ENCODE measurements at regions not wholly inside any gene's neighbourhood (a gene's known extent, or its start where the extent isn't known, plus 50 kb on each side); places are given as distances from the start of the nearest gene placed in this dataset.

GRCh38 chr22:48751539-48752437 lies 1075.9 kb downstream of the BRD1 start:
- H3K27ac Mint-ChIP-seq, result no peak overlapping the region
- DNase-seq (no peak), ATAC-seq (replicated peaks) (no peak)
- no peaks in the 10 kb centered on the region for H3K9me3 Mint-ChIP-seq
- H3K27me3 Mint-ChIP-seq, result peaks cover 6 to 18% of the 10 kb centered on the region in 2 donors
- no peaks in the 10 kb centered on the region for H3K4me1 Mint-ChIP-seq
- no peak overlapping the region for H3K4me3 Mint-ChIP-seq
- no peaks in the 10 kb centered on the region for H3K36me3 Mint-ChIP-seq

GRCh38 chr22:48750826-48751440 lies 1076.7 kb downstream of the BRD1 start:
- Mint-ChIP-seq H3K4me3 (no peak overlapping the region), H3K27me3 (peaks cover 0 to 9% of the 10 kb centered on the region in 2 donors)

DNA sequence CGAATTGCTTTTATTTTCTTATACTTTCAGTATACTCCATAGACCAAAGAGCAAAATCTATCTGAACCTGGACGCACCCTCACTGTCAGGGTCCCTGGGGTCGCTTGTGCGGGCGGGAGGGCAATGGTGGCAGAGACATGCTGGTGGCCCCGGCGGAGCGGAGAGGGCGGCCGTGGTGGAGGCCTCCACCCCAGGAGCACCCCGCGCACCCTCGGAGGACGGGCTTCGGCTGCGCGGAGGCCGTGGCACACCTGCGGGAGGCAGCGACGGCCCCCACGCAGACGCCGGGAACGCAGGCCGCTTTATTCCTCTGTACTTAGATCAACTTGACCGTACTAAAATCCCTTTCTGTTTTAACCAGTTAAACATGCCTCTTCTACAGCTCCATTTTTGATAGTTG lies 1077.4 kb downstream of the BRD1 start:
- ATAC-seq (replicated peaks), result no peak
- H3K36me3 Mint-ChIP-seq, result no peaks in the 10 kb centered on the region
- H3K27me3 Mint-ChIP-seq, result peaks cover 0 to 6% of the 10 kb centered on the region in 2 donors
- no peaks in the 10 kb centered on the region for H3K9me3 Mint-ChIP-seq
- no peak overlapping the region for H3K27ac Mint-ChIP-seq
- no peak for DNase-seq
- H3K4me3 Mint-ChIP-seq, result no peak overlapping the region
- H3K4me1 Mint-ChIP-seq, result no peaks in the 10 kb centered on the region

More at GRCh38 chr22:48750826-48751440, 1076.7 kb downstream of the BRD1 start:
- no peak overlapping the region for H3K27ac Mint-ChIP-seq
- no peaks in the 10 kb centered on the region for H3K9me3 Mint-ChIP-seq
- no peaks in the 10 kb centered on the region for H3K36me3 Mint-ChIP-seq
- ATAC-seq (replicated peaks), result no peak
- H3K4me1 Mint-ChIP-seq, result no peaks in the 10 kb centered on the region
- DNase-seq, result no peak

DNA sequence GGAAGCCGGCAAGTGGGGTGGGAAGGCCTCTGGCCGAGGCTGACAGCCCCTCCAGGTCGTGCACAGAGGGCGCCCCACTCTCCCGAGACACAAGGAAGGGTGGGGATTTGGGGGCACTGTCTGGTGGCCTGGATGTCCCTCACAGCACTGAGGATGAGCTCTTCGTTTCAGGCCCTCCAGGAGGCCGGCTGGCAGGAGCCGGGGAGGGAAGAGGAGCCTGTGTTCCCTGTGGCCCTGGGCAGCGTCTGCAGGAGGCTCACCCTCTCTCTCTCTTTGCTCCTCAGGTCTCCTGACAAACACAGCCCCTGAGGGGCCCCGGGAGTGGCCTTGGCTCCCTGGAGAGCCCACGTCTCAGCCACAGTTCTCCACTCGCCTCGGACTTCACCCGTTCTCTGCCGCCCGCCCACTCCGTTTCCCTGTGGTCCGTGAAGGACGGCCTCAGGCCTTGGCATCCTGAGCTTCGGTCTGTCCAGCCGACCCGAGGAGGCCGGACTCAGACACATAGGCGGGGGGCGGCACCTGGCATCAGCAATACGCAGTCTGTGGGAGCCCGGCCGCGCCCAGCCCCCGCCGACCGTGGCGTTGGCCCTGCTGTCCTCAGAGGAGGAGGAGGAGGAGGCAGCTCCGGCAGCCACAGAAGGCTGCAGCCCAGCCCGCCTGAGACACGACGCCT lies 1078.0 kb downstream of the BRD1 start:
- Mint-ChIP-seq H3K27me3 (peaks cover 0 to 6% of the 10 kb centered on the region in 2 donors), H3K36me3 (no peaks in the 10 kb centered on the region), H3K4me1 (no peaks in the 10 kb centered on the region), H3K4me3 (no peak overlapping the region), H3K27ac (no peak overlapping the region), H3K9me3 (no peaks in the 10 kb centered on the region)
- ATAC-seq (replicated peaks) (no peak), DNase-seq (no peak)

GRCh38 chr22:48748860-48749554 lies 1078.7 kb downstream of the BRD1 start:
- peaks cover 0 to 4% of the 10 kb centered on the region in 2 donors for H3K27me3 Mint-ChIP-seq
- ATAC-seq (replicated peaks) (no peak), DNase-seq (no peak)
- H3K4me1 Mint-ChIP-seq, result no peaks in the 10 kb centered on the region
- H3K27ac Mint-ChIP-seq, result no peak overlapping the region
- H3K9me3 Mint-ChIP-seq, result peaks cover 0 to 1% of the 10 kb centered on the region in 2 donors
- no peaks in the 10 kb centered on the region for H3K36me3 Mint-ChIP-seq
- H3K4me3 Mint-ChIP-seq, result no peak overlapping the region

- H3K27ac Mint-ChIP-seq, result peak overlapping the region; percentile 42
Observed at GRCh38 chr22:48748113-48748859, 1079.4 kb downstream of the BRD1 start.

DNA sequence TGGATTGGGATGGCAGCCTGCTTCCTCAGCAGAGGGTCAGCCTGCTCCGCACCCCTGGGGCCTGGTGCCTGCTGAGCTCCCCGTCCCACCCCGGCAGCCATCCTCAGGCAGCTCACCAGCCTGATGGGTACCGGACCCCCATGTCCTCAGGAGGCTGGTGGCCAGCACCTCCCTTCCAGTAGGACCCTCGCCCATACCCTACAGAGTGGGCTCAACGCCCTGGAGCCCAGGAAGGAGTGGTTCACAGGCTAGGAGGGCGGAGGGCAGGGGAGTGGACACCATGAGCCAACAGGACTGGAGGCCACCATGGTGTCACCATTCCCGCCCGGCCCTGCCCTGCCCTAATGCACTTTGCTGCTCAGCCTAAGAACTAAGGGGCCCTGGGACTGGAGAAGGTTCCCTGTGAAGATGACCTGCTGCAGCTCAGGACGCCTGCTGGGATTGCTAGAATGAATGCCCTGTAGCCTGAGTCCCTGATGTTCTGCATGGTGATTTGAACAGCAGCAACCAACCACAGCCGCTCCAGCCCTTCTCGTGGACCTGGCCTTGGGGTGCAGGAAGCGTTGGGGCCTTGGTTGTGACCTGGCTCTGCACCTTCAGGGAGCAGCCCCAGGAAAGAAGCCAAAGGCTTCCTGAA lies 1080.8 kb downstream of the BRD1 start:
- DNase-seq (no peak), ATAC-seq (replicated peaks) (no peak)
- Mint-ChIP-seq H3K4me3 (no peak overlapping the region), H3K27me3 (no peaks in the 10 kb centered on the region), H3K4me1 (no peaks in the 10 kb centered on the region), H3K9me3 (peaks cover 1 to 3% of the 10 kb centered on the region in 2 donors), H3K36me3 (no peaks in the 10 kb centered on the region), H3K27ac (no peak overlapping the region)

More at GRCh38 chr22:48748113-48748859, 1079.4 kb downstream of the BRD1 start:
- DNase-seq, result no peak
- Mint-ChIP-seq H3K9me3 (peaks cover 0 to 1% of the 10 kb centered on the region in 2 donors), H3K27me3 (no peaks in the 10 kb centered on the region), H3K4me3 (no peak overlapping the region), H3K36me3 (no peaks in the 10 kb centered on the region), H3K4me1 (no peaks in the 10 kb centered on the region)
- no peak for ATAC-seq (replicated peaks)

DNA sequence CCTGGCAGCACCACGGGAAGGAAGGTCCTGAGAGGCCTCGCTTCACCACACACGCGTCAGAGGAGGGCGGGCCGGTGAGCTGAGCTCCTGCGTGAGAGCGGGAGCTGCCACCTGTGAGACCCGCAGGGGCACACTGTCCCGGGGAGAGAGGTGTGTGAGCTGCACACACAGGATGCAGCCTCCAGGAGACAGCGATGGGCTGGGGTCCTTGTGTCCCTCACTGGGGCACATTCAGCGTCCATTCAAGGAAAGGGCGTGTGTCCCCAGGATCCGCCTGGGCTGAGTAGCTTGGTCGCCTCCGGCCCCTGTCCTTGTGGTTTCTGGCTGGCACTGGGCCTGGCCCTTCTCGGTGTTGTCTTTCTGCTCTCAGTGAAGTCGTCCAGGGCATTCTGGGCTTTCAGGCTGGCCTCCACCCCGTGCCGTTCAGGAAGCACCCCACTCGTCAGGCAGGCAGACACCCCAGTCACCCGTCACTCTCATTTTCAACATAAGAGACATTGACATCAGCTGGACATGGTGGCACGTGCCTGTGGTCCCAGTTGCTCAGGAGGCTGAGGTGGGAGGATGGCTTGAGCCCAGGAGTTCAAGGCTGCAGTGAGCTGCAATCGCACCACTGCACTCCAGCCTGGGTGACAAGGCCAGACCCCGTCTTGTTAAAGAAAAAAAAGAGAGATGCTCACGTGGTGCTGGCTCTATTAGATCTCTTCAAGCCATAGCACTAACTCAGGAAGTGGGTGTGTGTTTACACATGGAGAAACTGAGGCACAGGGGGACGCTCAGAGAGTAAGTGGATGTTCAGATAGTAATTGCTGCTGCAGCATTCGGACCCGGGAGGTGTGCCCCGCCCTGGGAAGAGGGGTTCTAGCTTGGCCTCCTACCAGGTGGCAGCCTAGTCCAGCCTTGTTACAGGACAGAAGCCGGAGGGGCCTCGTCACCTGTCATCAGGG lies 1081.6 kb downstream of the BRD1 start:
- no peak overlapping the region for H3K4me3 Mint-ChIP-seq
- H3K4me1 Mint-ChIP-seq, result no peaks in the 10 kb centered on the region
- no peaks in the 10 kb centered on the region for H3K27me3 Mint-ChIP-seq
- H3K36me3 Mint-ChIP-seq, result no peaks in the 10 kb centered on the region
- DNase-seq, result no peak
- ATAC-seq (replicated peaks), result no peak
- no peak overlapping the region for H3K27ac Mint-ChIP-seq
- H3K9me3 Mint-ChIP-seq, result peaks cover 1 to 3% of the 10 kb centered on the region in 2 donors

GRCh38 chr22:48744967-48745841 lies 1082.5 kb downstream of the BRD1 start:
- DNase-seq, result no peak
- Mint-ChIP-seq H3K36me3 (no peaks in the 10 kb centered on the region), H3K27me3 (no peaks in the 10 kb centered on the region), H3K4me1 (no peaks in the 10 kb centered on the region), H3K4me3 (no peak overlapping the region), H3K9me3 (peaks cover 1 to 3% of the 10 kb centered on the region in 2 donors), H3K27ac (no peak overlapping the region)
- no peak for ATAC-seq (replicated peaks)

DNA sequence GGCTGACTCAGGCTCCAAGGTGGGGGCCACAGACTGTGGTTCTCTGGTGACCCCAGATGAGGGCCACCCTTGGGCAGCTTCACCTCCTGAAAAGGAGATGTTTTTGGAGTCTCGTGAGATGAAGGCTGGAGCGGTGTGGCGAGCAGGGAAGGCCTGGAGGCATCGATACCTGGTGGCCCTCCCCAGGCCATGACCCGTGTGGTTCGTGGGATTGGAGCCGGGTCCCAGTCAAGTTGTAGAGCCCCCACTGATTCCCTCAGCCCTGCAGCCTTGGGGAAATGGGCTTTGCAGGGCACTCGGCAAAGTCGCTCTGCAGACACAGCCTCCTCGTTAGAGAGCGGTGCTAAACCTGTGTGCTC lies 1083.4 kb downstream of the BRD1 start:
- Mint-ChIP-seq H3K9me3 (peaks cover 3 to 5% of the 10 kb centered on the region in 2 donors), H3K27me3 (no peaks in the 10 kb centered on the region), H3K4me3 (no peak overlapping the region), H3K27ac (no peak overlapping the region), H3K36me3 (no peaks in the 10 kb centered on the region), H3K4me1 (no peaks in the 10 kb centered on the region)
- DNase-seq (no peak), ATAC-seq (replicated peaks) (no peak)

DNA sequence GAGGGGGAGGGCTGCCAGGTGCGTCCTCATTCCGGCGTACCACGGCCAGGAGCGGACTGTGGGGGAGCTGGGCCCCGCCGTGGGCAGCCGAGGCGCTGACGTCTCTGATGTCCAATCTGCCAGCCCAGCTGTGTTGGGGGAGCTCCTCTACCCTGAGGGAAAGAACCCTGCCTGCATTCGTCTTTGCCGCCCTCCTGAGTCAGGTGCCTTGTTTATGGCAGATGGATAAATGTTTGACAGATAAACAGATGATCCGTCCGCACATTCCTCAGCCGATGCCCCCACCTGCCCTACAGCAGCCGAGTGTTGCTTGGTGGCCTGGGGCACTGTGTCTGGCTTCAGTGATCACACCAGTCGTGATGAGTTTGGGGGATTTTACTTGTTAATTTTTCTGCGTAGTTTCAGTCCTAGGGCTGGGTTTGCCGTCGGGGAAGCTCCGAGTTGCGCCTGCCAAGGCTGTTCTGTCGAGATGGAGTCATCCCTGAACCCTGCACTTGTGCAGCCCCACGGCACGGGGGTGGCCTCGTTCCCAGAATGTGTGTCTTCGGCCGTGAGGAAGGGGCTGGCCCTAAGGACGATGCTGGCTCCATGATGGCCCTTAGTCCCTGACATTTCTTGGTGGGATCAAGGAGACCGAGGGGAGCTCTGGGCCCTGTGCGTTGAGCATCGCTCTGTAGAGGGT lies 1083.9 kb downstream of the BRD1 start:
- Mint-ChIP-seq H3K4me1 (no peaks in the 10 kb centered on the region), H3K27ac (no peak overlapping the region), H3K36me3 (no peaks in the 10 kb centered on the region), H3K9me3 (peaks cover 3 to 6% of the 10 kb centered on the region in 2 donors), H3K4me3 (no peak overlapping the region), H3K27me3 (no peaks in the 10 kb centered on the region)
- ATAC-seq (replicated peaks), result no peak
- DNase-seq, result no peak
